ENCODE measurements at regions not wholly inside any gene's neighbourhood (a gene's known extent, or its start where the extent isn't known, plus 50 kb on each side); places are given as distances from the start of the nearest gene placed in this dataset.

- TF ChIP-seq CTCF (conservative IDR thresholded peaks at IDR 0.05; ENCODE audit: low read length) (no peak), EZH2phosphoT487 (IDR thresholded peaks at IDR 0.05; ENCODE audit: borderline replicate concordance, low read depth, low read length) (no peak)
These were observed 172.7 kb upstream of the LRATD1 start for GRCh38 chr2:14459786-14460325.
